HFFc6 (cell line): ENCODE measurements at regions not wholly inside any gene's neighbourhood (a gene's known extent, or its start where the extent isn't known, plus 50 kb on each side); places are given as distances from the start of the nearest gene placed in this dataset.

ENCODE experiments used
- DNase-seq: peaks from one replicate; pipeline ENCODE4 v3.0.0-alpha.2; 2018
- H3K27ac Mint-ChIP-seq: 2 replicates; pipeline ENCODE4 v1.8.0; 2020; ENCODE audit warnings: mild to moderate bottlenecking, mixed read lengths
- H3K27me3 Mint-ChIP-seq: 2 replicates; pipeline ENCODE4 v1.8.0; 2021; ENCODE audit warnings: mild to moderate bottlenecking, moderate library complexity, mixed read lengths; ENCODE audit not compliant: insufficient read depth
- H3K36me3 Mint-ChIP-seq: 2 replicates; pipeline ENCODE4 v1.8.0; 2021; ENCODE audit warnings: low read depth, mixed read lengths
- H3K4me1 Mint-ChIP-seq: 2 replicates; pipeline ENCODE4 v1.8.0; 2020; ENCODE audit warnings: low read depth, mixed read lengths
- H3K4me3 Mint-ChIP-seq: 2 replicates; pipeline ENCODE4 v1.8.0; 2020; ENCODE audit warnings: mild to moderate bottlenecking, moderate library complexity, mixed read lengths
- H3K9me3 Mint-ChIP-seq: 2 replicates; pipeline ENCODE4 v1.8.0; 2020; ENCODE audit warnings: mild to moderate bottlenecking, mixed read lengths
- CTCF ChIP-seq: fragments of 200-600 bp; sonication (generic); IDR thresholded peaks from 2 replicates; pipeline ENCODE4 v1.5.0; 2021; ENCODE audit warnings: antibody characterized with exemption, mild to moderate bottlenecking

GRCh38 chr3:147130461-147130860 is 275.9 kb downstream of the ZIC4 start:
- no peaks in the 10 kb centered on the region; the same call in 1 of the 2 replicates for H3K27me3 Mint-ChIP-seq
- peak; percentile 37 for DNase-seq
- H3K4me1 Mint-ChIP-seq, result peaks cover 15% of the 10 kb centered on the region
- H3K9me3 Mint-ChIP-seq, result no peaks in the 10 kb centered on the region; the same call in 1 of the 2 replicates
- no peak overlapping the region; the same call in 1 of the 2 replicates for H3K4me3 Mint-ChIP-seq
- H3K27ac Mint-ChIP-seq, result peak overlapping the region; percentile 5; the same call in 1 of the 2 replicates
- H3K36me3 Mint-ChIP-seq, result peaks cover 17% of the 10 kb centered on the region
- TF ChIP-seq CTCF, result no peak

- Mint-ChIP-seq H3K9me3 (no peaks in the 10 kb centered on the region; the same call in 1 of the 2 replicates), H3K27me3 (no peaks in the 10 kb centered on the region; the same call in 1 of the 2 replicates), H3K36me3 (peaks cover 16% of the 10 kb centered on the region), H3K4me3 (no peak overlapping the region), H3K4me1 (peaks cover 15% of the 10 kb centered on the region), H3K27ac (no peak overlapping the region)
- TF ChIP-seq CTCF, result no peak
- no peak for DNase-seq
Measured at GRCh38 chr3:147129665-147130064, 276.7 kb downstream of the ZIC4 start.

GRCh38 chr3:147122350-147122749 is 284.0 kb downstream of the ZIC4 start:
- Mint-ChIP-seq H3K36me3 (no peaks in the 10 kb centered on the region), H3K4me1 (peaks cover 14% of the 10 kb centered on the region), H3K27ac (no peak overlapping the region), H3K9me3 (no peaks in the 10 kb centered on the region), H3K27me3 (no peaks in the 10 kb centered on the region), H3K4me3 (no peak overlapping the region)
- no peak for DNase-seq
- no peak for TF ChIP-seq CTCF

GRCh38 chr3:147119989-147120388 is 286.4 kb downstream of the ZIC4 start:
- Mint-ChIP-seq H3K4me1 (peaks cover 14% of the 10 kb centered on the region), H3K9me3 (no peaks in the 10 kb centered on the region), H3K4me3 (no peak overlapping the region), H3K36me3 (no peaks in the 10 kb centered on the region), H3K27me3 (no peaks in the 10 kb centered on the region), H3K27ac (no peak overlapping the region)
- TF ChIP-seq CTCF, result peak; percentile 83
- peak; percentile 13 for DNase-seq

GRCh38 chr3:147119346-147119745 is 287.0 kb downstream of the ZIC4 start:
- no peak for DNase-seq
- Mint-ChIP-seq H3K27ac (no peak overlapping the region), H3K27me3 (no peaks in the 10 kb centered on the region), H3K9me3 (no peaks in the 10 kb centered on the region), H3K36me3 (no peaks in the 10 kb centered on the region), H3K4me1 (peaks cover 18% of the 10 kb centered on the region), H3K4me3 (no peak overlapping the region)
- no peak for TF ChIP-seq CTCF

- Mint-ChIP-seq H3K4me1 (peaks cover 25% of the 10 kb centered on the region), H3K4me3 (no peak overlapping the region), H3K27me3 (no peaks in the 10 kb centered on the region), H3K9me3 (no peaks in the 10 kb centered on the region), H3K27ac (no peak overlapping the region), H3K36me3 (no peaks in the 10 kb centered on the region)
- no peak for TF ChIP-seq CTCF
- DNase-seq, result no peak
Measured at GRCh38 chr3:147118611-147119010, 287.7 kb downstream of the ZIC4 start.
